GM23338 (cell line): ENCODE measurements at regions not wholly inside any gene's neighbourhood (a gene's known extent, or its start where the extent isn't known, plus 50 kb on each side); places are given as distances from the start of the nearest gene placed in this dataset.

ENCODE experiments used
- ATAC-seq: fragments of 200-7000 bp; cut with Tn5 transposase; 3 replicates; pipeline ENCODE4 v1.9.1; 2020
- DNase-seq: peaks from one replicate; pipeline ENCODE4 v3.0.0-alpha.2; 2015; ENCODE audit warnings: low spot score
- H2AFZ ChIP-seq: fragments of 200-600 bp; sonication (generic); 2 replicates; pipeline ENCODE4 v1.8.0; 2016; ENCODE audit warnings: antibody characterized with exemption, mild to moderate bottlenecking, moderate library complexity
- H3F3A ChIP-seq: fragments of 200-600 bp; sonication (generic); replicated peaks from 2 replicates; pipeline ENCODE4 v1.8.0; 2017; ENCODE audit warnings: antibody characterized with exemption, mixed run types, low read depth
- H3K27ac ChIP-seq: fragments of 200-600 bp; sonication (generic); 2 replicates; pipeline ENCODE4 v1.6.1; 2016; ENCODE audit warnings: low read depth
- H3K27me3 ChIP-seq: fragments of 200-600 bp; sonication (generic); 2 replicates; pipeline ENCODE4 v1.8.0; 2016; ENCODE audit warnings: mild to moderate bottlenecking, mixed run types, moderate library complexity; ENCODE audit not compliant: insufficient read depth
- H3K36me3 ChIP-seq: fragments of 200-600 bp; sonication (generic); 2 replicates; pipeline ENCODE4 v1.8.0; 2016; ENCODE audit warnings: mild to moderate bottlenecking; ENCODE audit not compliant: insufficient read depth
- H3K4me1 ChIP-seq: fragments of 200-600 bp; sonication (generic); 2 replicates; pipeline ENCODE4 v1.8.0; 2016; ENCODE audit warnings: mild to moderate bottlenecking, moderate library complexity; ENCODE audit not compliant: insufficient read depth
- H3K4me2 ChIP-seq: fragments of 200-600 bp; sonication (generic); 2 replicates; pipeline ENCODE4 v1.7.1; 2017; ENCODE audit warnings: mixed run types
- H3K4me3 ChIP-seq: fragments of 200-600 bp; sonication (generic); 2 replicates; pipeline ENCODE4 v1.6.1; 2016; ENCODE audit warnings: mixed run types
- H3K79me2 ChIP-seq: fragments of 200-600 bp; sonication (generic); replicated peaks from 2 replicates; pipeline ENCODE4 v1.8.0; 2017; ENCODE audit warnings: mild to moderate bottlenecking; ENCODE audit not compliant: insufficient read depth
- H3K9me2 ChIP-seq: fragments of 200-600 bp; sonication (generic); 2 replicates; pipeline ENCODE4 v1.8.0; 2017; ENCODE audit not compliant: insufficient read depth
- H4K20me1 ChIP-seq: fragments of 200-600 bp; sonication (generic); replicated peaks from 2 replicates; pipeline ENCODE4 v1.8.0; 2017; ENCODE audit warnings: mild to moderate bottlenecking; ENCODE audit not compliant: insufficient read depth
- H3K27ac Mint-ChIP-seq: 2 replicates; pipeline ENCODE4 v1.8.0; 2020; ENCODE audit warnings: inconsistent platforms, mild to moderate bottlenecking, moderate library complexity, mixed read lengths
- H3K27me3 Mint-ChIP-seq: 3 replicates; pipeline ENCODE4 v1.8.0; 2022; ENCODE audit warnings: low read depth, mild to moderate bottlenecking, moderate library complexity, mixed read lengths, inconsistent platforms; ENCODE audit not compliant: insufficient read depth, poor library complexity
- H3K36me3 Mint-ChIP-seq: 3 replicates; pipeline ENCODE4 v1.8.0; 2021; ENCODE audit warnings: low read depth, mild to moderate bottlenecking, inconsistent platforms, moderate library complexity, mixed read lengths
- H3K4me1 Mint-ChIP-seq: 3 replicates; pipeline ENCODE4 v1.8.0; 2020; ENCODE audit warnings: mild to moderate bottlenecking, inconsistent platforms, mixed read lengths
- H3K4me3 Mint-ChIP-seq: 3 replicates; pipeline ENCODE4 v1.8.0; 2021; ENCODE audit warnings: moderate library complexity, mild to moderate bottlenecking, inconsistent platforms, mixed read lengths
- H3K9me3 Mint-ChIP-seq: 3 replicates; pipeline ENCODE4 v1.8.0; 2020; ENCODE audit warnings: moderate library complexity, mild to moderate bottlenecking, inconsistent platforms, mixed read lengths
- EZH2 ChIP-seq: fragments of 200-600 bp; sonication (generic); IDR thresholded peaks from one replicate; pipeline ENCODE4 v1.8.0; 2017; ENCODE audit warnings: antibody characterized with exemption, mild to moderate bottlenecking, low read depth; ENCODE audit not compliant: unreplicated experiment
- EZH2phosphoT487 ChIP-seq: fragments of 200-600 bp; sonication (generic); IDR thresholded peaks from one replicate; pipeline ENCODE4 v1.8.1; 2018; ENCODE audit warnings: antibody characterized with exemption; ENCODE audit not compliant: unreplicated experiment
- JUNB ChIP-seq: IDR thresholded peaks from one replicate; pipeline ENCODE4 v1.6.1; 2016; ENCODE audit warnings: antibody characterized with exemption; ENCODE audit not compliant: unreplicated experiment
- POLR2AphosphoS5 ChIP-seq: IDR thresholded peaks from 2 replicates; pipeline ENCODE4 v1.6.1; 2016; ENCODE audit warnings: antibody characterized with exemption, low read depth
- STAT1 ChIP-seq: IDR thresholded peaks from one replicate; pipeline ENCODE4 v1.6.1; 2016; ENCODE audit warnings: antibody characterized with exemption; ENCODE audit not compliant: unreplicated experiment
- ZNF114 ChIP-seq: fragments of 250-450 bp; sonication (Bioruptor Pico); IDR thresholded peaks from 2 replicates; pipeline ENCODE4 v1.5.0; 2020; ENCODE audit warnings: mild to moderate bottlenecking, moderate library complexity
- TF ChIP-seq, protein P1 (sequence below): fragments of 250-450 bp; sonication (Bioruptor Pico); IDR thresholded peaks from 2 replicates; pipeline ENCODE4 v1.5.0; 2020; ENCODE audit warnings: mild to moderate bottlenecking, moderate library complexity
- TF ChIP-seq, protein P2 (sequence below): IDR thresholded peaks from one replicate; pipeline ENCODE4 v1.6.1; 2018; ENCODE audit warnings: antibody characterized with exemption; ENCODE audit not compliant: unreplicated experiment

DNA sequence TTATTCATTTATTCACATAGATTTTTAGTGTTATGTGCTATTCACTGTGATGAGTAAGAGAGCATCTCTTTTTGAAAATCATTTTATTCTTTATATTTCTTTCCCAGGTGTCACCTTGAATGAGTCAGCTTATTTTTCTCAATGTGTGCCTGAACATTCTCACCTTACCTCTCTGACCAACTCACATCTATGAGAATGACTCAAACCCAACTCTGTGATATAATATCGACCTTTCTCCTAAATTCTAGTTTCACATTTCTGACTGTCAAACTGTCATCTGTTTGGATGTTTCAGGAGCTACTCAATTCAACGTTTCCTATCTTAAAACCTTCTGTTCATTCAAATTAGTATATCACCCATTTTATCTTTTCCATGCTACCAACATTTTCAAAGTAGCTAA is 630.8 kb downstream of the RERGL start (continued):
- TF ChIP-seq, protein P1, sequence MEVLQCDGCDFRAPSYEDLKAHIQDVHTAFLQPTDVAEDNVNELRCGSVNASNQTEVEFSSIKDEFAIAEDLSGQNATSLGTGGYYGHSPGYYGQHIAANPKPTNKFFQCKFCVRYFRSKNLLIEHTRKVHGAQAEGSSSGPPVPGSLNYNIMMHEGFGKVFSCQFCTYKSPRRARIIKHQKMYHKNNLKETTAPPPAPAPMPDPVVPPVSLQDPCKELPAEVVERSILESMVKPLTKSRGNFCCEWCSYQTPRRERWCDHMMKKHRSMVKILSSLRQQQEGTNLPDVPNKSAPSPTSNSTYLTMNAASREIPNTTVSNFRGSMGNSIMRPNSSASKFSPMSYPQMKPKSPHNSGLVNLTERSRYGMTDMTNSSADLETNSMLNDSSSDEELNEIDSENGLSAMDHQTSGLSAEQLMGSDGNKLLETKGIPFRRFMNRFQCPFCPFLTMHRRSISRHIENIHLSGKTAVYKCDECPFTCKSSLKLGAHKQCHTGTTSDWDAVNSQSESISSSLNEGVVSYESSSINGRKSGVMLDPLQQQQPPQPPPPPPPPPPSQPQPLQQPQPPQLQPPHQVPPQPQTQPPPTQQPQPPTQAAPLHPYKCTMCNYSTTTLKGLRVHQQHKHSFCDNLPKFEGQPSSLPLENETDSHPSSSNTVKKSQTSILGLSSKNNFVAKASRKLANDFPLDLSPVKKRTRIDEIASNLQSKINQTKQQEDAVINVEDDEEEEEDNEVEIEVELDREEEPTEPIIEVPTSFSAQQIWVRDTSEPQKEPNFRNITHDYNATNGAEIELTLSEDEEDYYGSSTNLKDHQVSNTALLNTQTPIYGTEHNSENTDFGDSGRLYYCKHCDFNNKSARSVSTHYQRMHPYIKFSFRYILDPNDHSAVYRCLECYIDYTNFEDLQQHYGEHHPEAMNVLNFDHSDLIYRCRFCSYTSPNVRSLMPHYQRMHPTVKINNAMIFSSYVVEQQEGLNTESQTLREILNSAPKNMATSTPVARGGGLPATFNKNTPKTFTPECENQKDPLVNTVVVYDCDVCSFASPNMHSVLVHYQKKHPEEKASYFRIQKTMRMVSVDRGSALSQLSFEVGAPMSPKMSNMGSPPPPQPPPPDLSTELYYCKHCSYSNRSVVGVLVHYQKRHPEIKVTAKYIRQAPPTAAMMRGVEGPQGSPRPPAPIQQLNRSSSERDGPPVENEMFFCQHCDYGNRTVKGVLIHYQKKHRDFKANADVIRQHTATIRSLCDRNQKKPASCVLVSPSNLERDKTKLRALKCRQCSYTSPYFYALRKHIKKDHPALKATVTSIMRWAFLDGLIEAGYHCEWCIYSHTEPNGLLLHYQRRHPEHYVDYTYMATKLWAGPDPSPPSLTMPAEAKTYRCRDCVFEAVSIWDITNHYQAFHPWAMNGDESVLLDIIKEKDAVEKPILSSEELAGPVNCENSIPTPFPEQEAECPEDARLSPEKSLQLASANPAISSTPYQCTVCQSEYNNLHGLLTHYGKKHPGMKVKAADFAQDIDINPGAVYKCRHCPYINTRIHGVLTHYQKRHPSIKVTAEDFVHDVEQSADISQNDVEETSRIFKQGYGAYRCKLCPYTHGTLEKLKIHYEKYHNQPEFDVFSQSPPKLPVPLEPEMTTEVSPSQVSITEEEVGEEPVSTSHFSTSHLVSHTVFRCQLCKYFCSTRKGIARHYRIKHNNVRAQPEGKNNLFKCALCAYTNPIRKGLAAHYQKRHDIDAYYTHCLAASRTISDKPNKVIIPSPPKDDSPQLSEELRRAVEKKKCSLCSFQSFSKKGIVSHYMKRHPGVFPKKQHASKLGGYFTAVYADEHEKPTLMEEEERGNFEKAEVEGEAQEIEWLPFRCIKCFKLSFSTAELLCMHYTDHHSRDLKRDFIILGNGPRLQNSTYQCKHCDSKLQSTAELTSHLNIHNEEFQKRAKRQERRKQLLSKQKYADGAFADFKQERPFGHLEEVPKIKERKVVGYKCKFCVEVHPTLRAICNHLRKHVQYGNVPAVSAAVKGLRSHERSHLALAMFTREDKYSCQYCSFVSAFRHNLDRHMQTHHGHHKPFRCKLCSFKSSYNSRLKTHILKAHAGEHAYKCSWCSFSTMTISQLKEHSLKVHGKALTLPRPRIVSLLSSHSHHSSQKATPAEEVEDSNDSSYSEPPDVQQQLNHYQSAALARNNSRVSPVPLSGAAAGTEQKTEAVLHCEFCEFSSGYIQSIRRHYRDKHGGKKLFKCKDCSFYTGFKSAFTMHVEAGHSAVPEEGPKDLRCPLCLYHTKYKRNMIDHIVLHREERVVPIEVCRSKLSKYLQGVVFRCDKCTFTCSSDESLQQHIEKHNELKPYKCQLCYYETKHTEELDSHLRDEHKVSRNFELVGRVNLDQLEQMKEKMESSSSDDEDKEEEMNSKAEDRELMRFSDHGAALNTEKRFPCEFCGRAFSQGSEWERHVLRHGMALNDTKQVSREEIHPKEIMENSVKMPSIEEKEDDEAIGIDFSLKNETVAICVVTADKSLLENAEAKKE (CRISPR knock-in tag), result no peak
- TF ChIP-seq POLR2AphosphoS5 (no peak), ZNF114 (CRISPR knock-in tag) (no peak), STAT1 (no peak), EZH2phosphoT487 (no peak)

DNA sequence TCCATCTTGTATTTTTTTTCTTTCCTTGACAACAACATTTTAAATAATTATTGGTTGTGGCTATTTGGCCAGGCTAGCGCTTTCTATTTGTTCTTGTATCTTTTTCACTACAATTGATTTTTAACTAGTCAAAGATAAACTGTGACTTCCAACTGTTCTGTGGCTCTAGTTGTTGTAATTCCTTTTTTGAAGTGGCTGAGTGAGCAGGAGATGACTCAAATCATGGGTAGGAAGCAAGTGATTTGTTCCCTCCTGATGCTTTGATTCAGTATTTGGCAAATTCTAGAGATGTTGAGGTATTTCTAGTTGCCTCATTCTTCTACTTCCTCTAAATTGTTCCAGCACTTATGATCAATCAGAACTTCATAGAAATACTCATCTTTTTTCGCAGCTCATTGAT is 633.5 kb downstream of the RERGL start:
- DNase-seq, result no peak
- peaks cover 6% of the 10 kb centered on the region for H3K27me3 Mint-ChIP-seq
- no peak overlapping the region for H3K4me3 Mint-ChIP-seq
- H3K4me1 Mint-ChIP-seq, result no peaks in the 10 kb centered on the region
- no peaks in the 10 kb centered on the region for H3F3A ChIP-seq
- no peaks in the 10 kb centered on the region for H3K27me3 ChIP-seq
- H3K4me3 ChIP-seq, result no peak overlapping the region
- no peaks in the 10 kb centered on the region for H3K36me3 Mint-ChIP-seq
- no peaks in the 10 kb centered on the region for H3K9me2 ChIP-seq
- no peaks in the 10 kb centered on the region for H3K36me3 ChIP-seq
- no peak overlapping the region for H3K27ac Mint-ChIP-seq
- H3K4me2 ChIP-seq, result no peak overlapping the region
- no peaks in the 10 kb centered on the region for H4K20me1 ChIP-seq
- no peak for ATAC-seq
- no peak overlapping the region for H3K27ac ChIP-seq
- no peak overlapping the region for H2AFZ ChIP-seq
- H3K9me3 Mint-ChIP-seq, result no peaks in the 10 kb centered on the region; the same call in 2 of the 3 replicates
- H3K79me2 ChIP-seq, result no peaks in the 10 kb centered on the region
- no peaks in the 10 kb centered on the region for H3K4me1 ChIP-seq
- no peak for TF ChIP-seq JUNB
- TF ChIP-seq POLR2AphosphoS5, result no peak
- TF ChIP-seq EZH2, result no peak
- no peak for TF ChIP-seq EZH2phosphoT487
- TF ChIP-seq, protein P2, sequence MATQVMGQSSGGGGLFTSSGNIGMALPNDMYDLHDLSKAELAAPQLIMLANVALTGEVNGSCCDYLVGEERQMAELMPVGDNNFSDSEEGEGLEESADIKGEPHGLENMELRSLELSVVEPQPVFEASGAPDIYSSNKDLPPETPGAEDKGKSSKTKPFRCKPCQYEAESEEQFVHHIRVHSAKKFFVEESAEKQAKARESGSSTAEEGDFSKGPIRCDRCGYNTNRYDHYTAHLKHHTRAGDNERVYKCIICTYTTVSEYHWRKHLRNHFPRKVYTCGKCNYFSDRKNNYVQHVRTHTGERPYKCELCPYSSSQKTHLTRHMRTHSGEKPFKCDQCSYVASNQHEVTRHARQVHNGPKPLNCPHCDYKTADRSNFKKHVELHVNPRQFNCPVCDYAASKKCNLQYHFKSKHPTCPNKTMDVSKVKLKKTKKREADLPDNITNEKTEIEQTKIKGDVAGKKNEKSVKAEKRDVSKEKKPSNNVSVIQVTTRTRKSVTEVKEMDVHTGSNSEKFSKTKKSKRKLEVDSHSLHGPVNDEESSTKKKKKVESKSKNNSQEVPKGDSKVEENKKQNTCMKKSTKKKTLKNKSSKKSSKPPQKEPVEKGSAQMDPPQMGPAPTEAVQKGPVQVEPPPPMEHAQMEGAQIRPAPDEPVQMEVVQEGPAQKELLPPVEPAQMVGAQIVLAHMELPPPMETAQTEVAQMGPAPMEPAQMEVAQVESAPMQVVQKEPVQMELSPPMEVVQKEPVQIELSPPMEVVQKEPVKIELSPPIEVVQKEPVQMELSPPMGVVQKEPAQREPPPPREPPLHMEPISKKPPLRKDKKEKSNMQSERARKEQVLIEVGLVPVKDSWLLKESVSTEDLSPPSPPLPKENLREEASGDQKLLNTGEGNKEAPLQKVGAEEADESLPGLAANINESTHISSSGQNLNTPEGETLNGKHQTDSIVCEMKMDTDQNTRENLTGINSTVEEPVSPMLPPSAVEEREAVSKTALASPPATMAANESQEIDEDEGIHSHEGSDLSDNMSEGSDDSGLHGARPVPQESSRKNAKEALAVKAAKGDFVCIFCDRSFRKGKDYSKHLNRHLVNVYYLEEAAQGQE, result no peak
